Mucosa of descending colon (tissue), 3 donors: ENCODE measurements at regions not wholly inside any gene's neighbourhood (a gene's known extent, or its start where the extent isn't known, plus 50 kb on each side); places are given as distances from the start of the nearest gene placed in this dataset.
"Not testable (repeated sequence)": the region's sequence is repeated elsewhere in the genome, so short reads cannot be mapped to it uniquely, and the experiment has no call there.

Experiments
- ATAC-seq: fragments of 200-7000 bp; cut with Tn5 transposase; one replicate; pipeline ENCODE4 v1.9.1; 2020; ENCODE audit warnings: mild to moderate bottlenecking, moderate library complexity
- DNase-seq, 3 donors: peaks; one replicate each; pipeline ENCODE4 v3.0.0-alpha.2; 2020
- H3K36me3 ChIP-seq: fragments of 200-600 bp; one replicate; pipeline ENCODE4 v1.8.0; 2021; ENCODE audit warnings: low read depth, mild to moderate bottlenecking
- H3K4me1 ChIP-seq: fragments of 200-600 bp; one replicate; pipeline ENCODE4 v1.8.0; 2021; ENCODE audit warnings: low read depth, mild to moderate bottlenecking
- H3K4me3 ChIP-seq: fragments of 200-600 bp; one replicate; pipeline ENCODE4 v1.8.0; 2021; ENCODE audit warnings: mild to moderate bottlenecking
- H3K9me3 ChIP-seq: fragments of 200-600 bp; one replicate; pipeline ENCODE4 v1.8.0; 2021; ENCODE audit warnings: mild to moderate bottlenecking
- intact Hi-C, 2 donors: fragments of 100-400 bp; cut with DNase I in 1 of 2; cut with micrococcal nuclease in 1 of 2; formaldehyde crosslinking; loops; one replicate each; pipeline versions ENCODE4 v1.11.0 to v1.11.1; 2022; cut with DNase I, micrococcal nuclease
- TF ChIP-seq, protein P1 (sequence below): fragments of 200-600 bp; IDR thresholded peaks from one replicate; pipeline ENCODE4 v1.8.0; 2022; ENCODE audit warnings: antibody characterized with exemption, mild to moderate bottlenecking
- donor health status: DM: no; HTN: no; CAD: no; lungs with moderate emphysema.
- donor health status: DM: no; HTN: no; CAD: no.
- donor health status: DM: no; HTN: yes; CAD: no.

DNA sequence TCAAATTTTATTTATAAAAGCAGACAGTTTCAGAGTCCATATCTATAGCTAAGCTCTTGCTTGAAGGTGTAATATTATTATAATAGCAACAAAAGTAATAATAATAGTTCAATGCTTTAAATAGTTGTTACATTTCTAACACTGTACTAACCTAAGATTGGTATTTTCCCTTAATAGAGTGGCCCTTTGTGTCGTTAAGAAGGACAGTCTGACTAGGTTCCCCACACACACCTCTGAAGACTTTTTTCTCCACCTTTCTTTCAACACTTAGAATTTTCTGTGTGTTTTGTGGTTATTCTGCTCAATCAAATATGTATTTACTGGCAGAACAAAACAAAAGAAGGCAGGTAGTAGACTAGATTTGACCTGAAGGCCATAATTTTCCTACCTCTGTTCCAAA, 223.2 kb upstream of the ACO1 start:
- no peak for ATAC-seq

DNA sequence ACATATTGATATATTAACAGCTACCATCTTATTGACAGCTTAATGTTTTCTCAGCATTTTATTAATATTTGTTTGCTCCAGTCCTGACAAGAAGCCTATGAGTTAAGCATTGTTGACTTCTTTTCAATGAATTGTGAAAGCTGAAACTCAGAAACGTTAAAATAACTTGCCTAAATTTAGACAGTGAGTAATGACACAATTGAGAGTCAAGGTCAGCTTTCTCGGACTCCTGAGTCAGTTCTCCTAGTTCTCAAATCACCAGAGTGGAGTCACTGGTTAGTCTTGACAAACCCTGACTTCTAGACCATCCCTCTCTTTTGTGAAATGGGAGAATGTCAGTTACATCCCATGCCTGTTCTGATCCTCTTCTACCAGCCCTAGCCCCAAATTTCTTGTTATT, 222.7 kb upstream of the ACO1 start:
- Histone ChIP-seq H3K9me3 (no peaks in the 10 kb centered on the region), H3K4me3 (no peak overlapping the region), H3K36me3 (no peaks in the 10 kb centered on the region), H3K4me1 (no peaks in the 10 kb centered on the region)
- ATAC-seq (no peak), DNase-seq (no peak)
- TF ChIP-seq, protein P1, sequence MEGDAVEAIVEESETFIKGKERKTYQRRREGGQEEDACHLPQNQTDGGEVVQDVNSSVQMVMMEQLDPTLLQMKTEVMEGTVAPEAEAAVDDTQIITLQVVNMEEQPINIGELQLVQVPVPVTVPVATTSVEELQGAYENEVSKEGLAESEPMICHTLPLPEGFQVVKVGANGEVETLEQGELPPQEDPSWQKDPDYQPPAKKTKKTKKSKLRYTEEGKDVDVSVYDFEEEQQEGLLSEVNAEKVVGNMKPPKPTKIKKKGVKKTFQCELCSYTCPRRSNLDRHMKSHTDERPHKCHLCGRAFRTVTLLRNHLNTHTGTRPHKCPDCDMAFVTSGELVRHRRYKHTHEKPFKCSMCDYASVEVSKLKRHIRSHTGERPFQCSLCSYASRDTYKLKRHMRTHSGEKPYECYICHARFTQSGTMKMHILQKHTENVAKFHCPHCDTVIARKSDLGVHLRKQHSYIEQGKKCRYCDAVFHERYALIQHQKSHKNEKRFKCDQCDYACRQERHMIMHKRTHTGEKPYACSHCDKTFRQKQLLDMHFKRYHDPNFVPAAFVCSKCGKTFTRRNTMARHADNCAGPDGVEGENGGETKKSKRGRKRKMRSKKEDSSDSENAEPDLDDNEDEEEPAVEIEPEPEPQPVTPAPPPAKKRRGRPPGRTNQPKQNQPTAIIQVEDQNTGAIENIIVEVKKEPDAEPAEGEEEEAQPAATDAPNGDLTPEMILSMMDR, result no peak
- intact Hi-C loops, result no loop called here

More for the DNA sequence above, 223.2 kb upstream of the ACO1 start:
- DNase-seq, result no peak
- intact Hi-C loops, result no loop called here
- H3K4me1 ChIP-seq, result no peaks in the 10 kb centered on the region
- no peaks in the 10 kb centered on the region for H3K36me3 ChIP-seq
- no peak overlapping the region for H3K4me3 ChIP-seq
- TF ChIP-seq, protein P1, result no peak
- no peaks in the 10 kb centered on the region for H3K9me3 ChIP-seq

DNA sequence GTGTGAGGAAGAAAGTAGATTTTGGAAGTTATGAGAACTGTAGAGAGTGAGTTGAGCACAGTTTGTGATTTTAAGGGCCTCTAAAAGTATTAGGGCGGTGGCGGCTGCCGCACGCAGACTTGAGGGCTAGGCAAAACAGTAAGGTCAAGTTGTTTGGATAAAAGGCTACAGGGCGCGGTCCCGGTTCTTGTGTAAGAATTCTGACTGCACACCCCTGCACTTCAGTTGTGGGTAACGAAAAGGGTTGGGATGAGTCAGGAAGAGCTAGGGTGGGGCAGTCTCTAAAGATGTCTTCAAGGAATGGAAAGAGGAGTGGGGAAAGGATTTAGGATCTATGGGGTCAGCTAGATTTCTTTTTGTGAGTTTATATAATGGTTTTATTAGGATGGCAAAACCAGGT, 218.1 kb upstream of the ACO1 start:
- H3K9me3 ChIP-seq, H3K4me3 ChIP-seq, ATAC-seq, H3K36me3 ChIP-seq, H3K4me1 ChIP-seq, intact Hi-C loops, DNase-seq: not testable (repeated sequence)

DNA sequence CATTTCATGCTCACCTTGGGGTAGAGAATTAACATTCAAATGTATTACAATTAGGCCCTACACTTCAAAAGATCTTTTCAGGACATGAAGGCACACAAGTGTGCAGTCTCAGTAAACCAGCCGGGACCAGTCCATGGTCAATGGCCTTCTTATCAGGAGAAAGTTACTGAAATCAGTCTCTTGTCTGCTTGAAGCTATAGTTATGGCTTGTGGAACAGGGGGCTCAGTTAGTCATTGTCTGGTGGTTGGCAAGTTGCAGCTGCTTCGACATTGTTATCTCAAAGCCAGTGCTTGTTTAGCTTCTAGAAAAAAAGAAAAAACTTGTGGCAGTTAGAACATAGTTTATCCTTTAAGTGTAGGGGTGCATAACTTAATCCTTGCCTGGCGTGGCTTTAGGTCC, 213.1 kb upstream of the ACO1 start:
- no peaks in the 10 kb centered on the region for H3K4me1 ChIP-seq
- DNase-seq (no peak), ATAC-seq (no peak)
- intact Hi-C loops, result no loop called here
- H3K4me3 ChIP-seq, result no peak overlapping the region
- H3K9me3 ChIP-seq, result no peaks in the 10 kb centered on the region
- H3K36me3 ChIP-seq, result no peaks in the 10 kb centered on the region
- TF ChIP-seq, protein P1, result no peak

DNA sequence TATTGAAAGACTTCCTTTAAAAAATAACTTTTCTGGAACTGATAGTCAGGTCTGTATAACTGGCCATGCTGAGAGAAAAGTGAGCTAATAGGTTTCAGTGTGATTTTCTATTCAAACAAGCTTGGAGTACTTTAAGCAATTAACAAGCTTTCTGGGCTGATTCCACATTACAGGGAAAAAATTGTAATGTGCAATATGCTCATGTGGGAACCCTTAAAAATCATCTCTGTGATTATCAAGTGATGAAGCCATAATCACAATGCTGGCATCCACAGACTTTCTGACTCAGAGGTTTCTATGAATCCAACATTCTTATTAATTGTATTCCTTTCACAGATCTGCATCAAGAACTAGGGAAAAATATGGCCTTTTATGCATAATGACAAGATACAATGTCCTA, 212.2 kb upstream of the ACO1 start:
- no peaks in the 10 kb centered on the region for H3K9me3 ChIP-seq
- no peaks in the 10 kb centered on the region for H3K36me3 ChIP-seq
- no peak overlapping the region for H3K4me3 ChIP-seq
- no peak for ATAC-seq
- DNase-seq, result no peak
- H3K4me1 ChIP-seq, result no peaks in the 10 kb centered on the region
- TF ChIP-seq, protein P1, result no peak
- intact Hi-C loops, result no loop called here

DNA sequence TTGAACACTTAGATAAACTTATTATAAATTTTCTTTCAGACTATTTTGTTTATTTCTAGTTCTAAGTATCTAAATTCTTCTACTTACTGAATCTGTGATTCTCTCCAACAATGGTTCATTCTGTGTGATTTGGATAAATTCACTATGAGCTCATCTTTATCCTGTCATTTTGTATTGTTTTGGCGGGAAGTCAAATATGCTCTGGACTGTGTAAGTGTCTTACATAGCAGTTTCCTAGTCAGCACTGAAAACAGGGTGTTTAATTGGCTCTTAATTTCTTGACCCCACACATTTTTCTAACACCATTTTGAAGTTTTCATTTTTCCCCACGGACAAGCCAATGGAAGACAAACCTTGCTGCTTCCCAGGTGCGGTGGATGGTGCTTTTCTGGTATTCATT, 207.0 kb upstream of the ACO1 start:
- intact Hi-C loops, result no loop called here
- H3K36me3 ChIP-seq, result no peaks in the 10 kb centered on the region
- no peak overlapping the region for H3K4me3 ChIP-seq
- DNase-seq (no peak), ATAC-seq (no peak)
- H3K4me1 ChIP-seq, result no peaks in the 10 kb centered on the region
- no peaks in the 10 kb centered on the region for H3K9me3 ChIP-seq
- TF ChIP-seq, protein P1, result no peak
